A172 (cell line): ENCODE measurements at regions not wholly inside any gene's neighbourhood (a gene's known extent, or its start where the extent isn't known, plus 50 kb on each side); places are given as distances from the start of the nearest gene placed in this dataset.
A peak's percentile ranks its signal among the peaks of the same experiment; 100 is the strongest.

Source experiments
- DNase-seq: peaks from one replicate; pipeline ENCODE4 v3.0.0-alpha.2; 2015; ENCODE audit warnings: low spot score

DNA sequence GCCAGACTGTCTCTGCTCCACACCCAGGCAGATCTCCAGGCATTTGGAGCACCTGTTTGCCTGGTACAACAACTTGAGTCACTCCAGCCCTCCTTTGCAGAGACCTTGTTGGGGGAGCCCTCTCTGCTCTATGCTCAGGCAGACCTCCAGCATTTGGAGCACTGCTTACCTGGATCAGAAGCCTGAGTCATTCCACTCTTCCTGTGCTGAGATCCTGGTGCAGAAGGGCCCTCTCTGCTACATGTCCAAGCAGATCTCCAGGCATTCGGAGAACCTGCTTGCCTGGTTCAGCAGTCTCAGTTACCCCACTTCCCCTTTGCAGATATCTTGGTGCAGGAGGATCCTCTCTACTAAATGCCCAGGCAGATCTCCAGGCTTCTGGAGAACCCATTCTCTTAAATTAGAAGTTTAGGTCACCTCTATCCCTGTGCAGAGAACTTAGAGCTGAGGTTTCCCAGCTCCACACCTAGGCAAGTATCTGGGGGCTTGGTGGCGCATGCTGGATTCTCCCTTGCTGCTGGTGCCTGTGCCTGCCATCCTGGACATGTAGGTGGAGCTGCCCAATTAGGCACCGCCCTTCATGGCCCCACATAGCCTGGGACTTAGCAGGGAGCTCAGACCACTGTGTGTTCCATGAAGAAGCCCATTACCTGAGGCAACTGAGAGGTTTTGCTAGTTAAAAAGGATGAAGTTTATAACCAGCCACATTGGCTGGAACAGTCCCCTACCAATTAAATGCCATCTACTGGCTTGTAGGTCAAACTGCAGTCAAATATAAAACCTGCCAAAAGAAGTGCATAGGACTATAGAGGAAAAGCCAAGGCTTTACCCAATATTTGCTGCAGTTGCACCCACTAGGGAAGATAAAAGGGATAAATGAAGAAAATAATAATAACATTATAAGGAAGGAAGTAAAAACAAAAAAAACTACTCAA lies 97.6 kb upstream of the SLITRK6 start:
- DNase-seq, result peak; percentile 6

DNA sequence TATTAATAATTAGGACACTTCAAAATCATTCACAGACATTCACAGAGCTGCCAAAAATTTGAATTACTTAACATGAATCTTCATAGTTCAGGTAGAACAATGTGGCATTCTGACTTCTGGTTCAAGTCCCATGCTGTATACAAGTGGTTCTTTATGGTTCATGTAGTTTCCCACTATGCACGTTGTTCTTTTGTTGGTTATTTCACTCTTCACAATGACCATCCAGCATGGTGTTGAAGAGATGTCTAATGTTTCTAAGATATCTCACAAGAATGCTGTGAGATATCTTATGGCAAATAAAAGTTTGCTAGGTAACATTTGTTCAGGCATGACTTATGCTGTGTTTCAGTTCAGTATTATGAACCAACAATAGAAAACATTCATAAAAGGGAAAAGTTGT lies 88.2 kb upstream of the SLITRK6 start:
- DNase-seq, result no peak

DNA sequence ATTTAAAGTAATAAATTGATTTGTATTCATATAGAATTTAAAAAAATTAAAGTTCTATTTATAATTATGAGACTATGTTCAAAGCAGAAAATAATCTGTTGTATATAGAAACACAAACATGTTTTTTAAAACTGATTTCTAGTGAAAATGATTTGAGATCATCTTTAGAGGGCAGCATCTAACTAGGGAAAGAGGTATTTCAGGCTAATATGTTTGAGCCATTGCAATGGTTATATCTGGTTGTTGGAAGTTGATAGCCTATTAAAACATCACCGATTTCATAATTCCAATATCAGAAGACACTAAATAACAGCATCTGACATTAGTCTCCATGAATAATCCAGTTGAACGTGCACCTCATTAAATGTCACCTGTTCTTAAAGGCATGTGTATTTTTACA lies 79.8 kb upstream of the SLITRK6 start:
- no peak for DNase-seq

DNA sequence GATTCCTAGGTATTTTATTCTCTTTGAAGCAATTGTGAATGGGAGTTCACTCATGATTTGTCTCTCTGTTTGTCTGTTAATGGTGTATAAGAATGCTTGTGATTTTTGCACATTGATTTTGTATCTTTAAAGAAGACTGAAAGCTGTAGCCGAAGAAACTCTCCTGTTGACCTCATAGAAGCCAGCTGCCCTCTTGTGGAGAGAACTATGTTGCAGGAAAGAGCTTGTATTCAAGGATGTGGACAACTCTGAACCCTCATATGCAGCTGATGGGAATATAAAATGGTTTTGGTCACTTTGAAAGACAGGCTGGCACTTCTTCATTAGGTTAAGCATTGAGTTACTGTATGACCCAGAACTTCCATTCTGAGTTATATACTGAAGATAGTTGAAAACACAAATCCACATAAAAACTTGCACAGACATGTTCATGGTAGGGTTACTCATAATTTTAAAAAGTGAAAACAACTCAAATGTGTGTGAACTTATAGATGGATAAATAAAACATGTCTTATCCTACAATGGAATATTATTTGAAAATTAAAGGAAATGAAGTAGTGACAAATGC lies 65.8 kb upstream of the SLITRK6 start:
- DNase-seq, result peak; percentile 37

DNA sequence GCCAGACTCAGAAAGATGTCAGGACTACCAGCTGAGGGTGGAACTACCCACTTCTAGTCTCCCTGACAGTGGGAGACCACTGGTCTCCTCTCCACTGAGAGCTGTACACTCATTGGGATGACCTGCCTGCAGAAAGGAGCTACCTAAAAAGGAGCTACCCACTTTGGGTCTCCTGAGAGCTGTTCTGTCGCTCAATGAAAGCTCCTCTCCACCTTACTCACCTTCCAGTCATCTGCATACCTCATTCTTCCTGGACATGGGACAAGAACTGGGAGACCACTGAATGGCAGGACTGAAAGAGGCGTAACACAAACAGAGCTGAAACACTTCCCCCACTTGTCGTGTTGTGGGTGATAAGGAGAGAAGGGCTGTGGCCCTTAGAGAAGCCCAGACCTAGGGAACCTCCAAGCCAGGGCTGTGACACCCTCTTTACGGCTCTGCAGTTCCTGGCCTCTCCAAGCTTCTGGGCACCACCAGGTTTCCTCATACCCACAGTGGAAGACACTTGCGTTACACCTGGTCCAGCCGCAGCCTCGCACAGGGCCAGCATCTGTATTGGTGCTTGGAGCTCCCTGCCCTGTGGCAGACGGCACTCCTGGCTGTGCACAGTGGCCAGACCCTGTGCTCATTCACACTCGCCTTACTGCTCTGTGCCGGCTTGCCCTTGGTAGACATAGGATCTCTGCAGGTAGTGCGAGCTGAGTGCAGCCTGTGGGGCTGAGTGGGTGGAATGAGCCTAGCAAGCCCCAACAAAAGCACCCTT lies 54.9 kb upstream of the SLITRK6 start:
- DNase-seq, result no peak

DNA sequence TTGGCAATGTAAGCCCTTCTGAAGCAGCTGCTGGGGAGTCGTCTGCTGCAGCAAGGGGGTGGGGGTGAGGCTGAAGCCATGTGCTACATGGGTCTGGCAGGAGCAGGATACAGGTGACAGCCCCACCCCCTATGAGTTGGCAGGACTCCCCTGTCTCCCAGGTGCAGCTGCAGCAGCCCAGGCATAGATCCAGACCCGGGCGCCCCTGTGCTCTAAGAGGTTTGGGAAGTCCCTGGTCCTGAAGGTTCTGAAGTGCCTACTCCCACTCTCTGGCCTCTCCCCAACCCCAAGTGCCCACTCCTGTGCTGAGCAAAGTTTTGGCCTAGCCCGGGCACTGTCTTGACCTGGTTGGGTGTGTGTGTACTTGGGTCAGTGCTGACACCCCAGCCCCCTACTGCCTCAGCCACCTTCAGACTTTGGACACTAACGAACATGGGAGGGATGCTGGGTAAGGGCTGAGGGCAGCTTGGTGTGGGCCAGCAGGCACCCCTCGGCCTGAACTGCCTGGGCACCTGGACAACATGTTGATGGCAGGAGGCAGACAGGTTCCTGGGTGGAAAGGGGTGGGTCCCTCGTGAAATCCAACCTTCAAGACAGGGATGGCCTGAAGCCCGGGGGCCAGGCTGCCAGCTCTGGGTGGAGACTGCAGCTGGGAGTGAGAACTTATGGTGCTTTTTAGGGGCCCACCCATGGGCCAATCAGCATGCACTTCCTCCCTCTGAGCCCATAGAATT lies 54.1 kb upstream of the SLITRK6 start:
- DNase-seq, result no peak
